CD14-positive monocyte (primary cell): ENCODE measurements at regions not wholly inside any gene's neighbourhood (a gene's known extent, or its start where the extent isn't known, plus 50 kb on each side); places are given as distances from the start of the nearest gene placed in this dataset.
A peak's percentile ranks its signal among the peaks of the same experiment; 100 is the strongest.

Experiments
- DNase-seq, 3 donors: peaks; one replicate each; pipeline ENCODE4 v3.0.0-alpha.2; 2011 to 2022
- H2AFZ ChIP-seq: 2 replicates; pipeline ENCODE4 v1.6.0; 2012; ENCODE audit warnings: mild to moderate bottlenecking, low read depth, low read length, inconsistent platforms; ENCODE audit not compliant: insufficient read depth, poor library complexity, severe bottlenecking
- H3K27ac ChIP-seq, 2 donors: 1 replicate in 1 of 2; 2 replicates in 1 of 2; pipeline ENCODE4 v1.5.1; 2012 to 2013; ENCODE audit warnings: low read length in 2 of 2, control low read depth in 1 of 2, inconsistent platforms in 1 of 2, low read depth in 1 of 2, mild to moderate bottlenecking in 1 of 2
- H3K27me3 ChIP-seq, 2 donors: one replicate each; pipeline versions ENCODE4 v1.6.0 to v1.6.1; 2011 to 2013; ENCODE audit warnings: low read length in 2 of 2; ENCODE audit not compliant: control insufficient read depth in 2 of 2, insufficient read depth in 2 of 2
- H3K36me3 ChIP-seq, 2 donors: replicated peaks in 1 of 2; 1 replicate in 1 of 2; 2 replicates in 1 of 2; pipeline versions ENCODE4 v1.5.1 to v1.6.1; 2012 to 2013; ENCODE audit warnings: low read length in 2 of 2, control low read depth in 1 of 2, inconsistent platforms in 1 of 2, mild to moderate bottlenecking in 1 of 2; ENCODE audit not compliant: insufficient read depth in 2 of 2, control insufficient read depth in 1 of 2
- H3K4me1 ChIP-seq, 2 donors: 1 replicate in 1 of 2; 2 replicates in 1 of 2; pipeline versions ENCODE4 v1.5.1 to v1.6.1; 2012 to 2013; ENCODE audit warnings: low read length in 2 of 2, control low read depth in 1 of 2, inconsistent platforms in 1 of 2, mild to moderate bottlenecking in 1 of 2, moderate library complexity in 1 of 2; ENCODE audit not compliant: insufficient read depth in 2 of 2, control insufficient read depth in 1 of 2
- H3K4me2 ChIP-seq: replicated peaks from 2 replicates; pipeline ENCODE3; 2012; ENCODE audit warnings: low read length, moderate library complexity, mild to moderate bottlenecking; ENCODE audit not compliant: poor library complexity, severe bottlenecking; ENCODE audit errors: extremely low read depth
- H3K4me3 ChIP-seq, 3 experiments: fragments of 200-600 bp in 1 of 3; sonication (generic) in 1 of 3; replicated peaks in 1 of 3; 1 replicate in 2 of 3; 2 replicates in 1 of 3; pipeline ENCODE4 v1.5.1; 2011 to 2013; ENCODE audit warnings: low read length in 3 of 3, mild to moderate bottlenecking in 3 of 3, control low read depth in 2 of 3, low read depth in 2 of 3, inconsistent platforms in 1 of 3, moderate library complexity in 1 of 3
- H3K79me2 ChIP-seq: 2 replicates; pipeline ENCODE4 v1.6.0; 2012; ENCODE audit warnings: mild to moderate bottlenecking, control low read depth, inconsistent platforms, low read length, moderate library complexity; ENCODE audit not compliant: insufficient read depth
- H3K9ac ChIP-seq: 2 replicates; pipeline ENCODE4 v1.6.0; 2017; ENCODE audit warnings: low read length, mild to moderate bottlenecking; ENCODE audit not compliant: insufficient read depth, poor library complexity, severe bottlenecking
- H3K9me3 ChIP-seq, 2 donors: replicated peaks in 1 of 2; 1 replicate in 1 of 2; 2 replicates in 1 of 2; pipeline versions ENCODE4 v1.5.1 to v1.6.1; 2012 to 2013; ENCODE audit warnings: low read length in 2 of 2, control low read depth in 1 of 2; ENCODE audit not compliant: control insufficient read depth in 1 of 2, insufficient read depth in 1 of 2
- H4K20me1 ChIP-seq: 2 replicates; pipeline ENCODE4 v1.6.0; 2012; ENCODE audit warnings: mild to moderate bottlenecking, low read length, control low read depth, moderate library complexity; ENCODE audit not compliant: insufficient read depth
- H3K27ac Mint-ChIP-seq, 7 donors: one replicate each; pipeline ENCODE4 v1.8.0; 2020; ENCODE audit warnings: mild to moderate bottlenecking in 7 of 7, mixed read lengths in 7 of 7, moderate library complexity in 6 of 7, inconsistent platforms in 2 of 7
- H3K27me3 Mint-ChIP-seq, 3 donors: one replicate each; pipeline ENCODE4 v1.8.0; 2021 to 2022; ENCODE audit warnings: low read depth in 3 of 3, mild to moderate bottlenecking in 3 of 3, mixed read lengths in 3 of 3, moderate library complexity in 3 of 3, inconsistent platforms in 1 of 3
- H3K36me3 Mint-ChIP-seq, 2 donors: one replicate each; pipeline ENCODE4 v1.8.0; 2020; ENCODE audit warnings: mixed read lengths in 2 of 2, inconsistent platforms in 1 of 2, mild to moderate bottlenecking in 1 of 2
- H3K4me1 Mint-ChIP-seq: one replicate; pipeline ENCODE4 v1.8.0; 2020; ENCODE audit warnings: mild to moderate bottlenecking, mixed read lengths
- H3K4me3 Mint-ChIP-seq, 2 donors: one replicate each; pipeline ENCODE4 v1.8.0; 2020; ENCODE audit warnings: mild to moderate bottlenecking in 2 of 2, mixed read lengths in 2 of 2, moderate library complexity in 1 of 2
- H3K9me3 Mint-ChIP-seq, 7 donors: one replicate each; pipeline ENCODE4 v1.8.0; 2020 to 2022; ENCODE audit warnings: mixed read lengths in 7 of 7, mild to moderate bottlenecking in 6 of 7, moderate library complexity in 6 of 7, inconsistent platforms in 2 of 7
- CTCF ChIP-seq: fragments of 200-600 bp; IDR thresholded peaks from one replicate; pipeline ENCODE4 v1.8.0; 2022; ENCODE audit warnings: antibody characterized with exemption, mild to moderate bottlenecking
- WGBS: methylation state at CpG from one replicate; pipeline ENCODE4 v1.1.5; 2013; ENCODE audit warnings: missing lambda C conversion rate; ENCODE audit not compliant: insufficient coverage; 5-methylcytosine and 5-hydroxymethylcytosine counted together
- intact Hi-C, 2 donors: fragments of 100-400 bp; cut with micrococcal nuclease; formaldehyde crosslinking; loops; one replicate each; pipeline versions ENCODE4 v1.15.0 to v1.15.1; 2023

GRCh38 chr17:83145831-83146230 lies 66.4 kb downstream of the METRNL start:
- Mint-ChIP-seq H3K4me3 (no peak overlapping the region), H3K4me1 (peaks cover 36% of the 10 kb centered on the region), H3K36me3 (peaks cover 0 to 4% of the 10 kb centered on the region in 2 donors), H3K27me3 (peaks cover 0 to 9% (median 1%) of the 10 kb centered on the region in 3 donors), H3K27ac (no peak overlapping the region), H3K9me3 (peaks cover 8 to 17% (median 12%) of the 10 kb centered on the region in 7 donors)
- WGBS = 93% methylated on average over 3 of the region's 7 CpGs
- Histone ChIP-seq H3K4me1 (peaks cover 3 to 22% of the 10 kb centered on the region in 2 donors), H3K9me3 (peaks cover 7 to 16% of the 10 kb centered on the region in 2 donors), H3K27me3 (no peaks in the 10 kb centered on the region), H3K4me3 (no peak overlapping the region), H3K9ac (no peak overlapping the region), H3K79me2 (no peaks in the 10 kb centered on the region), H2AFZ (no peak overlapping the region), H3K36me3 (no peaks in the 10 kb centered on the region), H3K4me2 (no peak overlapping the region), H3K27ac (no peak overlapping the region), H4K20me1 (no peaks in the 10 kb centered on the region)
- intact Hi-C loops = no loop called here
- DNase-seq = no peak
- no peak for TF ChIP-seq CTCF

- no peak overlapping the region for H3K9ac ChIP-seq
- no peak overlapping the region for H2AFZ ChIP-seq
- H3K27me3 ChIP-seq = no peaks in the 10 kb centered on the region
- intact Hi-C loops = no loop called here
- no peak overlapping the region for H3K4me2 ChIP-seq
- H3K27me3 Mint-ChIP-seq = peaks cover 1 to 10% (median 5%) of the 10 kb centered on the region in 3 donors
- no peak overlapping the region for H3K4me3 Mint-ChIP-seq
- H3K27ac ChIP-seq = no peak overlapping the region
- peaks cover 36% of the 10 kb centered on the region for H3K4me1 Mint-ChIP-seq
- H3K27ac Mint-ChIP-seq = no peak overlapping the region
- peaks cover 7 to 17% (median 11%) of the 10 kb centered on the region in 7 donors for H3K9me3 Mint-ChIP-seq
- H3K4me1 ChIP-seq = peaks cover 3 to 22% of the 10 kb centered on the region in 2 donors
- peaks cover 7 to 16% of the 10 kb centered on the region in 2 donors for H3K9me3 ChIP-seq
- H4K20me1 ChIP-seq = no peaks in the 10 kb centered on the region
- H3K4me3 ChIP-seq = no peak overlapping the region
- H3K36me3 Mint-ChIP-seq = peaks cover 0 to 4% of the 10 kb centered on the region in 2 donors
- no peak for TF ChIP-seq CTCF
- H3K36me3 ChIP-seq = no peaks in the 10 kb centered on the region
- WGBS = 90% methylated on average over 2 of the region's 4 CpGs
- peak in 1 of 3 donors; percentile 33 for DNase-seq
- no peaks in the 10 kb centered on the region for H3K79me2 ChIP-seq
Observed at GRCh38 chr17:83146347-83146746, 66.9 kb downstream of the METRNL start.
